ENCODE measurements at regions not wholly inside any gene's neighbourhood (a gene's known extent, or its start where the extent isn't known, plus 50 kb on each side); places are given as distances from the start of the nearest gene placed in this dataset.

GRCh38 chr4:23245203-23245832 lies 552.6 kb downstream of the GBA3 start:
- dilution Hi-C loops (cut with HindIII; ENCODE audit: low sequenced_read_pairs, unreplicated experiment) = no loop called here
- Histone ChIP-seq H3K27me3 (ENCODE audit: control insufficient read depth, insufficient read depth, low read length) (no peaks in the 10 kb centered on the region), H3K79me1 (ENCODE audit: low read depth in 1 of 2, low read length in 2 of 2) (no peaks in the 10 kb centered on the region), H2BK120ac (ENCODE audit: low read depth, low read length) (no peak overlapping the region), H4K20me1 (ENCODE audit: insufficient read depth, low read length) (no peaks in the 10 kb centered on the region), H2AFZ (replicated peaks; ENCODE audit: low read length, poor library complexity) (no peak overlapping the region), H3K36me3 (ENCODE audit: control insufficient read depth, insufficient read depth, low read length) (no peaks in the 10 kb centered on the region), H3K4me1 (ENCODE audit: control insufficient read depth, insufficient read depth, low read length) (no peaks in the 10 kb centered on the region), H2BK15ac (ENCODE audit: low read depth, low read length) (no peak overlapping the region), H3K27ac (ENCODE audit: insufficient read depth, low read length) (no peak overlapping the region), H3K9ac (ENCODE audit: low read depth, low read length) (no peak overlapping the region), H3K23ac (ENCODE audit: low read depth, low read length) (no peak overlapping the region), H3K56ac (ENCODE audit: extremely low read depth, insufficient read depth, low read length) (no peak overlapping the region), H2AK5ac (ENCODE audit: low read depth, low read length) (no peak overlapping the region), H3K14ac (replicated peaks; ENCODE audit: low read depth, low read length) (no peak overlapping the region), H3K4me3 (ENCODE audit: insufficient read depth, low read depth, low read length) (no peak overlapping the region), H2BK20ac (ENCODE audit: low read depth, low read length) (no peak overlapping the region), H3K9me1 (ENCODE audit: insufficient read depth, low read length) (no peaks in the 10 kb centered on the region), H2AK9ac (replicated peaks; ENCODE audit: low read depth, low read length, poor library complexity) (no peak overlapping the region), H3K4ac (ENCODE audit: low read depth, low read length) (no peak overlapping the region), H2BK5ac (ENCODE audit: low read depth, low read length, poor library complexity, severe bottlenecking) (no peak overlapping the region), H4K8ac (ENCODE audit: low read depth in 2 of 2, low read length in 2 of 2) (no peak overlapping the region), H3K18ac (ENCODE audit: low read depth, low read length) (no peak overlapping the region), H3K9me3 (ENCODE audit: control insufficient read depth, insufficient read depth, low read length) (no peaks in the 10 kb centered on the region), H4K5ac (ENCODE audit: low read depth, low read length) (no peak overlapping the region), H3K4me2 (ENCODE audit: low read depth, low read length) (no peak overlapping the region), H4K91ac (ENCODE audit: insufficient read depth, low read depth, low read length) (no peak overlapping the region)
- TF ChIP-seq RAD21 (IDR thresholded peaks at IDR 0.05; ENCODE audit: low read length) (no peak), NFE2L2 (IDR thresholded peaks at IDR 0.05; ENCODE audit: low read depth, low read length) (no peak), MAFK (IDR thresholded peaks at IDR 0.05; ENCODE audit: low read depth, low read length) (no peak), MAZ (IDR thresholded peaks at IDR 0.05; ENCODE audit: borderline replicate concordance, low read depth, low read length) (no peak), RFX5 (IDR thresholded peaks at IDR 0.05; ENCODE audit: low read depth, low read length) (no peak), ELK1 (IDR thresholded peaks at IDR 0.05; ENCODE audit: borderline replicate concordance, low read depth, low read length) (no peak), BHLHE40 (IDR thresholded peaks at IDR 0.05; ENCODE audit: low read depth, low read length) (no peak), CEBPB (IDR thresholded peaks at IDR 0.05; ENCODE audit: low read depth, low read length) (no peak), FOS (IDR thresholded peaks at IDR 0.05; ENCODE audit: low read depth, low read length) (no peak), USF2 (IDR thresholded peaks at IDR 0.05; ENCODE audit: low read depth, low read length) (no peak), CHD1 (IDR thresholded peaks at IDR 0.05; ENCODE audit: low read depth, low read length) (no peak), RCOR1 (IDR thresholded peaks at IDR 0.05; ENCODE audit: insufficient replicate concordance, low read length) (no peak), CTCF (conservative IDR thresholded peaks at IDR 0.05; ENCODE audit: low read depth, low read length) (no peak), MXI1 (IDR thresholded peaks at IDR 0.05; ENCODE audit: borderline replicate concordance, low read depth, low read length) (no peak)
- POLR2A ChIA-PET (ENCODE audit: unreplicated experiment) = no interaction called here
- DNase-seq (no peak), ATAC-seq (ENCODE audit: low read depth) (no peak)
- intact Hi-C loops (cut with micrococcal nuclease) = no loop called here
- CTCF ChIA-PET = no interaction called here
- 17% methylated on average over 1 of the region's 3 CpGs; no CpG with 5 or more reads in 1 of the 2 experiments for WGBS, 2 experiments (ENCODE audit: extremely low coverage in 2 of 2, insufficient read length in 1 of 2)
- in situ Hi-C loops (cut with MboI; ENCODE audit: low sequenced_read_pairs) = no loop called here
- no TSS peak for BruUV-seq (replicated peaks)
